ENCODE measurements at regions not wholly inside any gene's neighbourhood (a gene's known extent, or its start where the extent isn't known, plus 50 kb on each side); places are given as distances from the start of the nearest gene placed in this dataset.

DNA sequence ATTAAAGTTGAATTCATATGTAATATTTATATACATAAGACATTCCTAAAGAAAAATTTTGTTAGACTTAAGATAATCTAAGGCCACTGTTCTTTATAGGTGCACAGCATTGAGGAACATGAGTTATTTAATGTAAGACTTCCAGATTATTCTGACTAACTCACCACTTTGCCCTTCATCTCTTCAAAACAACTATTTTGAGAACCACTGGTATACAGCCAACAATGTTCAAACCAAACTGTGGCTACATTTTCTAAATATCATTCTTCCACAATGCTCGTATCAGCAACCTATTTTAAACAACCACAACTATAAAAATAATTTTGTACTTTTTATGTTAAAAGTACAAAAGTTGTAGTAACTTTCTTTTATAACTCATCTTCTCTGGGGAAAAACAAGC is 199.8 kb upstream of the ALCAM start:
- H2BK12ac ChIP-seq (ENCODE audit: insufficient read length, low read depth, low read length) = no peak overlapping the region
- no peak overlapping the region for H3K56ac ChIP-seq (ENCODE audit: insufficient read length, low read depth, low read length)
- no peaks in the 10 kb centered on the region for H3K79me1 ChIP-seq (ENCODE audit: insufficient read depth, low read depth, low read length, poor library complexity, severe bottlenecking)
- H4K91ac ChIP-seq (ENCODE audit: insufficient read length, low read depth, low read length) = no peak overlapping the region
- no peak overlapping the region for H3K14ac ChIP-seq (ENCODE audit: insufficient read depth, low read length)
- no peak overlapping the region for H4K5ac ChIP-seq (ENCODE audit: insufficient read length, low read depth, low read length)
- WGBS (ENCODE audit: extremely low coverage, insufficient read length, low lambda C conversion rate) = 100% methylated on average over 1 of the region's 1 CpG
- H3K79me2 ChIP-seq (ENCODE audit: insufficient read depth, low read length) = no peaks in the 10 kb centered on the region
- H3K27ac Mint-ChIP-seq = no peak overlapping the region
- H3K4me3 Mint-ChIP-seq = no peak overlapping the region
- H3K4me1 Mint-ChIP-seq = peaks cover 4 to 6% of the 10 kb centered on the region in 2 experiments; a peak in 3 of 4 replicates
- H2BK15ac ChIP-seq (ENCODE audit: low read depth, low read length) = no peak overlapping the region
- H4K8ac ChIP-seq (replicated peaks; ENCODE audit: insufficient read length, low read depth, low read length) = no peak overlapping the region
- DNase-seq = no peak
- no peaks in the 10 kb centered on the region for H3K4me1 ChIP-seq (ENCODE audit: insufficient read depth, low read length)
- H2BK20ac ChIP-seq (ENCODE audit: low read depth, low read length, poor library complexity, severe bottlenecking) = no peak overlapping the region
- no peaks in the 10 kb centered on the region for H4K20me1 ChIP-seq (ENCODE audit: control insufficient read depth, insufficient read depth, insufficient read length)
- no peaks in the 10 kb centered on the region for H3K23me2 ChIP-seq (ENCODE audit: insufficient read length, low read depth, low read length, poor library complexity, severe bottlenecking)
- no peak overlapping the region for H2AFZ ChIP-seq (ENCODE audit: low read length)
- H3K27me3 ChIP-seq (ENCODE audit: insufficient read depth, low read length) = no peaks in the 10 kb centered on the region
- no peak for TF ChIP-seq CTCF (conservative IDR thresholded peaks at IDR 0.05)
- no peaks in the 10 kb centered on the region for H3K9me3 ChIP-seq (ENCODE audit: control insufficient read depth, low read depth, low read length)
- H3K23ac ChIP-seq (ENCODE audit: insufficient read length, low read depth, low read length) = no peak overlapping the region
- H3K36me3 Mint-ChIP-seq (ENCODE audit: insufficient read depth in 1 of 3, low read depth in 3 of 3) = no peaks in the 10 kb centered on the region
- no peak overlapping the region for H3T11ph ChIP-seq (ENCODE audit: low read length)
- no peak overlapping the region for H3K27ac ChIP-seq (ENCODE audit: insufficient read length, low read depth, low read length)
- no peak overlapping the region for H3K4ac ChIP-seq (ENCODE audit: low read depth, low read length)
- no peak overlapping the region for H3K9ac ChIP-seq (ENCODE audit: extremely low read depth, insufficient read length, low read length)
- no peak overlapping the region for H3K18ac ChIP-seq (ENCODE audit: insufficient read length, low read depth, low read length)
- H2AK5ac ChIP-seq (ENCODE audit: insufficient read length, low read length) = no peak overlapping the region
- H2BK5ac ChIP-seq (ENCODE audit: insufficient read length, low read length) = no peak overlapping the region
- H3K27me3 Mint-ChIP-seq (ENCODE audit: low read depth) = no peaks in the 10 kb centered on the region
- H2BK120ac ChIP-seq (ENCODE audit: low read depth, low read length, poor library complexity, severe bottlenecking) = no peak overlapping the region
- no peak overlapping the region for H3K4me2 ChIP-seq (ENCODE audit: insufficient read depth, insufficient read length, low read length)
- H3K9me3 Mint-ChIP-seq = no peaks in the 10 kb centered on the region
